GM19035 (cell line): ENCODE measurements at regions not wholly inside any gene's neighbourhood (a gene's known extent, or its start where the extent isn't known, plus 50 kb on each side); places are given as distances from the start of the nearest gene placed in this dataset.

Experiments used
- ATAC-seq: cut with Tn5 transposase; IDR thresholded peaks from one replicate; pipeline ENCODE4 v1.9.1; 2021; ENCODE audit not compliant: unreplicated experiment

DNA sequence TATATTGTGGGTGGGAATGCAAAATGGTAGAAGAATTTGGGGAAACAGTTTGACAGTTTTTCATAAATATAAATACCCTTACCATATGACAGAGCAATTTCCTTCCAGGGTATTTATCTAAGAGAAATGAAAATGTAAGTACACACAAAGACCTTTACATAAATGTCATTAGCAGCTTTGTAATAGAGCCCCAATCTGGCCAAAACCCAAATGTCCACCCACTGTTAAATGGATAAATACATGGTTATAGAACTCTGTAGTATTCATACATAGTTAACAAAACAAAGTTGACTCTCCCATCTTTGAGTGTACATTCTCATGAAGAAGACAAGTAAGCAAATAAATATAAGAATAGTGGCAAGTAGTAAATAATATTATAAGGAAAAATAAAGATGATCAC lies 514.8 kb upstream of the NOX3 start:
- ATAC-seq: no peak

DNA sequence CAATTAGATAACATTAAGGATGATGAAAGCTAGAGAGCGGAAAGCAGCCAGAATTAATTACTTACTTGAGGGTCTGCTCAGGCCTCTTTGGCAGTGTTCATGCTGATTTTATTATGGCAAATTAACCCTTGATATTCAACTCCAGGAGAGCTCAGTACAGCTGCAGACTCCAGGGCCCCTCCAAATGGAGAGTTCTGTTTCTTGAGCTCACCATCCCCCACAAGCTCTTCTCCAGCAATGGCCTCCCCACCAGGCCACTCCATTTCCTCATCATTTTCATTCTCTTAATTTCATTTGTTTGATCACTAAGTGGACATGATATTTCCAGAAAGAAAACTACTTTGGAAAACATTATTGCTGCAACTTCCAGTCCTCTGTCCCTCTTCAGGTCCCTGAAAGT lies 513.3 kb upstream of the NOX3 start:
- no peak for ATAC-seq

- no peak for ATAC-seq
Measured at GRCh38 chr6:155967322-155967721, 511.7 kb upstream of the NOX3 start.

- ATAC-seq: no peak
Measured at GRCh38 chr6:155964544-155964943, 508.9 kb upstream of the NOX3 start.

- ATAC-seq: no peak
Measured at GRCh38 chr6:155962276-155962675, 506.6 kb upstream of the NOX3 start.

DNA sequence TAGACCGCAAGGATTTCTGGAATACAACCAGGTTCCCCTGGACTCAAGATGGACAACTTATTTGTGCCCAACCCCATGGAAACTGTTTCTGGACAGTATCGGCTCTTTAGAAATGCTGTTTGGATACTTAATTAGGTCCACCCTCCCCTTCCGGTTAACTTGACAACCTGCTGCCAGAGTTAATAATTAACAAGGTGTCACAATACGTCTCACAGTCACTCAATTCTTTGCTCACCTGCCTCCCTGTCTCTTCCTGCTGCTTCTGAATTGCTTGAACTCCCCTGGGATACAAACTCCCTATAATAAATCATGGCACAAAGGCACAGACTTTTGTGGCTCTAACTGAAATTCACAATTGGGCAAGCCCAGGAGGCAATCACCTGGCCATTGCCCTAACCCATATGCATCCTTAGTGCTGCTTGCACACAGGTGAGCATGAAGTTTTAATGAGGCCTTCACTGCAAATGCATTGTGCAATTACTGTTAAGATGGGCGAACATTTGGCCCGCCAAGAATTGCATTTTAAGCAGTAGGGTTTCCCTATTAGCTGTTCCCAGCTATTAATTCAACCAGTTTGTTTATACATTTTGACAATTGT lies 504.4 kb upstream of the NOX3 start:
- no peak for ATAC-seq

DNA sequence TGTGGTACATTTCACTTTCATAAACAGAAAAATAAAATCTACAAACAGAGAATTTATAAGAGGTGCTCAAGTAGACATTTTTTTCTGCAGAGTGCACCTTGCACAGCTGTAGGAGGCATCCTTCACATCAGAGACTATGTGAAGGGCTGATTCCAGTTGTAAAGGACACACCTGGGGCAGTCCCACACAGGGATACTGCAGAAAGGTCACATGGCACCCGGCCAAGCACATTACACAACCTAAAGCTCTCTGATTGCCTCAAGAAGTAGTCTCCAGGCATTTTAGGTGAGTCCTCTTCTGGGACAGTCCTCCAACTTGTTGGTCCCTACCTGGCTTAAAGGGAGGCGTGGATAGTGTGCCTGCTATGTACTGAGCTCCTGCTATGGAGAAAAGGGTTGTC lies 502.9 kb upstream of the NOX3 start:
- ATAC-seq: no peak

DNA sequence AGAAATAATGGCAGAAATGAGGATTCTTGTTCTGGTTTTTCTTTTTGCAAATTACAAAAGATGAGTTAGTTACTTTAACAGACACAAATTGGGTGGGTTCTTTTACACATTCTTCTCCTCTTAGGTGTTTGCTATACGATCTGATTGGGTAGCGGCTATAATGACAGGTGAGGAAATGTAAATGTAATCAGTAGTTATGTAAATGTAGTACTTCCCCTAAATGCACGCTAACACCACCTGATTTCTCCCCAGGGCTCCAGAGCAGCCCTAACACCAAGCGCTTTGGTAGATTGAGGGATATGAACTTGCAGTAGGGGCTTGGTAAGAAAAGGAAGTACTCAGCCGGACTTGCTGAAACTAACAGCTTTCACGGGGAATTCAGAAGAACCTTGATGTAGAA lies 499.4 kb upstream of the NOX3 start:
- no peak for ATAC-seq

DNA sequence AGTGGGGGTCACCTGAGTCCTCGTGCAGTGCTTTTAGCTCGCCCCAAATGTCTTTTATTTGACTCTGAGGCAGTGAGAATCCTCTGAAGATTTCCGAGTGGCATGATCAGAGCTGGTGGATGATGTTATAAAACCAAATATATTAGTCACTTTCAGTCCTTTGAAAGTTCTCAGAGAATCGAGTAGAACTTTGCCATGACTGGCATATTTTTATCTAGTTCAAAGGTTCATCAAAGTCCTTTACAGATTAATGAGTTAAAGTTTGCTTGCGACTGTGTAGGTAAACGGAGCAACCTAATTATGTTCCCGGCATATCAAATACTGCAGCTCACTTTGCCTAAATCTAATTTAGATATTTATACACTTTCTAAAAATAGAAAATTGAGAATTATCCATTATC lies 498.5 kb upstream of the NOX3 start:
- ATAC-seq: no peak

GRCh38 chr6:155949256-155949655 lies 493.6 kb upstream of the NOX3 start:
- no peak for ATAC-seq

DNA sequence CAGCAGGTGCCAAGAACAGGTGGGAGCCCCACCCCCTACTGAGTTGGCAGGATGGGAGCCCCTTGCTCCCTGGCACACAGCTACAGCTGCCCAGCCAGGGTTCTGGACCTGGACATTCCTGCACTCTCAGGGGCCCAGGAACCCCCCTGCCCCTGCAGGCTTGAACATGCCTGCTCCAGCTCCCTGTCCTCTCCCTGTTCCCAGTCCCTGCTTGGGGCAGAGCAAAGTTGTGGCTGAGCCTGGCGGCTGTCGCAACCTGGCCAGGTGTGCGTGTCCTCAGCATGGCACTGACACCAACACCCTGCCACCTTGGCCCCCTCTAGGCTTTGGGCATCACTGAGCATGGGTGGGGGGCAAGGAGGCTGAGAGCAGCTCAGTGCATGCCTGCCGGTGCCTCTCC lies 491.2 kb upstream of the NOX3 start:
- ATAC-seq: no peak

DNA sequence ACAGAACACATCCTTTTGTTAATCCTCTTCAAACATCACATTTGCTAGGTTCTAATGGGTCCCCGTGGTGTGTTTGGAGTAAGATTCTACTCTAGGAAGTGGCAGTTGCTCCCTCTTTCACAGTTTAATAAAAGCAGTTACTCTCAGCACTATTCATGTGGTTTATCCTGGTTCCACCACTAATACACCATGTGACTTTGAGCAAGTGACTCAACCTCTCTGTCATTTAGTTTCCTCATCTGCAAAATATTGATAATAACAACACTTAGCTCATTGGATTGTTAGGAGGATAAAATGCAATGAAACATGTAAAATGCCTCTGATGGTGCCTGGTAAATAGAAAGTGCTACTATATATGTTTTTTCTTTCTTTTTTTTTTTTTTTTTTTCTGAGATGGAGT lies 488.0 kb upstream of the NOX3 start:
- ATAC-seq: no peak

GRCh38 chr6:155939253-155939652 lies 483.6 kb upstream of the NOX3 start:
- ATAC-seq: no peak

DNA sequence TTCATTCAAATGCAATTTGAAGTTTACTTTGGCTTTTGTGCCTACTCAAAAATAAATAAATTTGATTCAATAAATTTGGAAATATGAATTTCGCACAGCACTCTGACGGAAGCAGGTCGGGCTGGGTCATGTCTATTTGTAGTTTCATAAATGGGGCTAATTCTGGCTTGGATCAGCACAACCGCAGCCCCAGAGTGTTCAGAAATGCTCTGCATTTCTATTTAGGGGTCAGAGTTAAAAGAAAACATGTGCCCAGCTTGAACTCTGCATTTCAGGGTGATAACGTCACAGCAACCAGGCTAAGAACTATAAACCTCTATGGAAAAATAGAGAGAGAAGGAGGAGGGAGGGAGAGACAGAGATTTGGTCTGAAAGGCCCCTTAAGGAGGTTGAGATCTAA lies 480.9 kb upstream of the NOX3 start:
- no peak for ATAC-seq

DNA sequence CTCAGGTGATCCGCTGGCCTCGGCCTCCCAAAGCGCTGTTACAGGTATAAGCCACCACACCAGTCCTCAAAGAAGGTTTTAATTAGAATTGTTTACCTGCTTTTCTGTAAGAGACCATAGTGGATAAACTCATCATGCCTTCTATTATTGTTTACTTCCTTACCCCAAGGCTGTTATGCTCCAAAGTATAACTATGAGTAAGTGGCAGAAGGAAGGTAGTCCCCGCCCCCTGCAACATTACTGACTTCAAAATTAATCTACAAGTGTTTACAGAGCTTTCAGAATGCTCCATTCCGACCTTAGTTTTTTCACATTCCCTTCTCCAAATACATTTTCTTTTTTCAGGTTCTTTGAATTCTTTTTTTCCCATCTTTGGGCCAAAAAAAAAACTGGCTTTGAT lies 480.5 kb upstream of the NOX3 start:
- no peak for ATAC-seq

GRCh38 chr6:155916846-155917624 lies 461.4 kb upstream of the NOX3 start:
- ATAC-seq: no peak

DNA sequence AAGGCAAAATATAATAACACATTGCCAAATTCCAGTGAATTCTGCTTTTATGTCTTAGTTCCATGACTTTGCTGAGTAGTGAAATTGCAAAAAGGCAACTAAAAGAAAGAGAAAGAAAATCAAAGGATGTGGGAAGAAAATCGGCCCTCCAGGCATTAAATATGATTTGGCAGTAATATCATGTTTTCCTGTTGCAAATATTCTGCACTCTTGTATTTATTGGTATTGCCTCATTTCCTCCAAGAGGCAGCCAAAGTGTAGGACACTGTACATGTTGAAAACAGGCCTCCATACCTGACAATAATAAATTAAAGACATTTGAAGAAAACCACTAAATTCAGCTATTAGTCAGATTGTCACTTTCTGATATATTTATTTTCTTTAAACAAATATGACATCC lies 460.0 kb upstream of the NOX3 start:
- no peak for ATAC-seq

GRCh38 chr6:155913816-155914215 lies 458.2 kb upstream of the NOX3 start:
- no peak for ATAC-seq

DNA sequence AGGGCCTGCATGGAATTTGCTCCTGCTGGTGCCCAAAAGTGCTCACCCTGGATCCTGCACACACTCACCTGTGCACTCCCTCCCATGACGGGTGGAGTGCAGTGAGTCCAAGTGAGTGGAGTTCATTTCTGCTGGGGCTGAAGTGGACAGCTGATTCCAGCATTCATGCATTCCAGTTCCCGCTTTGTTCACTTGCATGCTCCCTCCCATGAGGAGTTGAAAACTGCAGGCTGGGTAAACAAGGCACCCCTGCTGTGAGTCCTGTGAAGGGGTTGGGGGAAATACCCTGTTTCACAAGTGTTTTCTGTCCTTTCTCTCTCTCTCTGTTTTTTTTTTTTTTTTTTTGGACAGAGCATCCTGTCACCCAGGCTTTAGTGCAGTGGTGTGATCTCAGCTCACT lies 454.1 kb upstream of the NOX3 start:
- ATAC-seq: no peak

GRCh38 chr6:155895641-155896040 lies 440.0 kb upstream of the NOX3 start:
- ATAC-seq: no peak

DNA sequence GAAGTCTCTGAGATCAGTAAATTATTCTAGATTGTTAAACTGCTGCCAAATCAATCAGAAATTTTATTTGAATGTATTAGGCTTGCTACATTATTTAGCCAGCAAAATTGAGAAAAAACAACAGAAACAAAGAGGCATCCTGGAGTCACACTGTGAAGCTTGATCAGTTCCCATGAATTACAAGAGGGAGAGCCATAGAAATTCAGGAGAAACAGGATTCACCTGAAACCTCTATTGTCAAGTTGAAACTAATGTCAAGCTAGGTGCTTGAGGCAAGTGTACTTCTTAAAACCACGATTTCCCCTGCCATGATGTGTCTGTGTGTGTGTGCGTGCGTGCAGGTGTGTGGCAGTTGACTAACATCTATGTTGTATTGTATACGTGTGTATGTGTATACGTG lies 439.1 kb upstream of the NOX3 start:
- no peak for ATAC-seq

DNA sequence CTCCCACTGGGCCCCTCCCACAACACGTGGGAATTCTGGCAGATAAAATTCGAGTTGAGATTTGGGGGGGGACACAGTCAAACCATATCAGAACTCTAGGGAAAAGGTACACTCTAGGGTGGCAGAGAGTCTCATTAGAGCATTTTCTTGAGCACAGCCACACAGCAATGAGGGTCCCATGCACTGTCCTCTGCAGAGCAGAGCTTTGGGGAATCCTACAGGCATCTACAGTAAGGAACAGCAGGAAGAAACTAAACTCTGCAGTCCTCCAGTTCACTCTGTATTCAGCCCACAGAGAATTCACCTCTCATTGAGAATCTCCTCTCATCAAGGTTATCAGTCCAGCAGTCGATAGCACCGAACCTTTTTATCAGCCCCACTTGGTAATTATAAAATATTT lies 438.6 kb upstream of the NOX3 start:
- no peak for ATAC-seq

DNA sequence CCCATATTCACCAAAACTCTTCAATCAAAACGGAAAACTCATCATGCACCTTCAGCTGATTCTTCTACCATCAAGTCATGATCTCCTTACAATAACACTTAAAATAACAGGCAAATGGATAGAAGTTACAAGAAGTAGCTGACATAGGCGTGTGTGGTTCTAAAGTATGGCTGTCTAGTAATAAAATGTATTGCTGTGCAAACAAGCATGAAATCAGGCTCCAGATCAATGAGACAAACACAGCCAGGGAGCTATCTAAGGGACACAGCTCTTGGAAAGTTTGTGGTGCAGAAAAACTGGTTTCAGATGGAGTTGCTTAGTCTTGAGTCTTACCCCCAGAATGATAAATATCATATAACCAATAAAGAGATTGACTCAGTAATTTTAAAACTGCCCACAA lies 434.8 kb upstream of the NOX3 start:
- ATAC-seq: no peak
